Right renal cortex interstitium (tissue), 3 donors: ENCODE measurements at regions not wholly inside any gene's neighbourhood (a gene's known extent, or its start where the extent isn't known, plus 50 kb on each side); places are given as distances from the start of the nearest gene placed in this dataset.
"Not testable (repeated sequence)": the region's sequence is repeated elsewhere in the genome, so short reads cannot be mapped to it uniquely, and the experiment has no call there.

ENCODE experiments used
- DNase-seq, 3 donors: peaks; one replicate each; pipeline ENCODE4 v3.0.0-alpha.2; 2013; ENCODE audit warnings: low read depth in 3 of 3, low spot score in 2 of 3

DNA sequence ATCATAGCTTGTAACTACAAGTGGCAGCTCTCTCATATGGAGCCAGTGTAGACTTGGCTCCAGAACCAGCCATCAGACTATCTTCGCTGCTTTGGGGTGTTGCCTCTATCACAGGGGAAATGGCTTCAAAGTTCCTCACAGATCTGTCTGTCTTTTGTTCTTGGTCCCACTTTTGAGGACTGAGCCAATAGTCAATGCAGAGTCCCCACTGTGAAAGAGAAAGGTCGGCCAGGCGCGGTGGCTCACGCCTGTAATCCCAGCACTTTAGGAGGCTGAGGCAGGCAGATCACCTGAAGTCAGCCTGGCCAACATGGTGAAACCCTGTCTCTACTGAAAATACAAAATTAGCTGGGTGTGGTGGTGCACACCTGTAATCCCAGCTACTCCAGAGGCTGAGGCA lies 86.9 kb upstream of the FZD7 start:
- DNase-seq = not testable (repeated sequence)

DNA sequence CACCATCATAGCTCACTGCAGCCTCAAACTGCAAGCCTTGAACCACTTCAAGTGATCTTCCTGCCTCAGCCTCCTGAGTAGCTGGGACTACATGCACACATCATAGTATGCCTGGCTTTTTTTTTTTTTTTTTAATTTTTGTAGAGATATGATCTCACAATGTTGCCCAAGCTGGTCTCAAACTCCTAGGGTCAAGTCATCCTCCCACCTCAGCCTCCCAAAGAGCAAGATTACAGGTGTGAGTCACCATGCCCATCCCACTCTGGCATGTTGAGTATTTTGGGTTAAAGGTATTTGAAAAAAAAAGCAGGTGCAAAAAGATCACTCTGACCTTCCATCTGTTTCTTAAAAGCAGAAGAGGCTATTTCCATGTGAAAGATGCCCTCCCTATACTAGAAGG lies 86.4 kb upstream of the FZD7 start:
- DNase-seq = no peak

DNA sequence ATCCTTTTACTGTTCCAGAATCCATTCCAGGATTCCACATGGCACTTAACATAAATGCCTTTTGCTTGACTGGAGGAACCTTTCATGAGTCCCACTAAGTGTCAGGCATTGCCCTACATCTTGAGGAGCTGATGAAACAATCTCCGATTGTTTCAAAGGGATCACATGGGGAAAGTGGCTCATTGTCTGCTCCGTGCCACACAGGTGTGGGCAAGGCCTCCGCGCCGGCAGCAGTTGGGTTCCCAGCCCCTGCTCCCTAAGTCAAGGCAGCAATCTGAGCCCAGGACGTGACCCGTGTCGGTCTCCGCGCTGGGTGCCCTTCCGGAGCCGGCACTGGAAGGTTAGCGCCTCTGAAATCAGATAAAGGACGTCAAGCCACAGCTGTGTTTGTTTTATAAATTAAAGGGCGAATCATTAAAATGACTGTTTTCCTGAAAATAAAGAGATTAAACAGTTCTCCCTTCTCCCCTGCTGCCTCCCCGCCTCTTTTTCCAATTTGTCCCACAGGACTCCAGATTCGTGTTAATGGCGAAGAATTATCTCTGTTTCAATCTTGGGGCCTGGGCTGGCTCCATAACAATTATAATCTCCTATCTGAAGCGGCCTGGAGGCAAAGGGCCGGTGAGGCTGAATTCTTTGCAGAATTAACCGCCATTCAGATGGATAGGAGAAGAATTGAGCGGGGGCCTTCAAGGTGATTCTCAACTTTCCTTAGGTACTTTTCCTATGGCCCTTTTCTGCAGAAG lies 84.3 kb upstream of the FZD7 start:
- no peak for DNase-seq

DNA sequence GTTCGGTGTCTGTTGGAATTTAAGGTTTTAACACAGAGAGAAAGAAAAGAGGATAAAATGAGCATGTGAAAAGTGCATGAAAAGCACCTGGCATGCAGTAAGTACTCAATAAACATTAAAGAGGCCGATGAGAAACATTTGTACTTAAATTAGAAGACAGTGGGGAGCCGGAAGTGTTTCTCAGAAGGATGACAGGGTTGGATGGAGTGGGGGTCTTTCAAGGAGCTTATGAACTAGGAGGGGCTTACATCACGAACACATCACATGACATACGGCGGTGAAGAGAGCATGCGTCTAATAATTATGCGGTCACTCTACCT lies 83.8 kb upstream of the FZD7 start:
- DNase-seq = no peak

DNA sequence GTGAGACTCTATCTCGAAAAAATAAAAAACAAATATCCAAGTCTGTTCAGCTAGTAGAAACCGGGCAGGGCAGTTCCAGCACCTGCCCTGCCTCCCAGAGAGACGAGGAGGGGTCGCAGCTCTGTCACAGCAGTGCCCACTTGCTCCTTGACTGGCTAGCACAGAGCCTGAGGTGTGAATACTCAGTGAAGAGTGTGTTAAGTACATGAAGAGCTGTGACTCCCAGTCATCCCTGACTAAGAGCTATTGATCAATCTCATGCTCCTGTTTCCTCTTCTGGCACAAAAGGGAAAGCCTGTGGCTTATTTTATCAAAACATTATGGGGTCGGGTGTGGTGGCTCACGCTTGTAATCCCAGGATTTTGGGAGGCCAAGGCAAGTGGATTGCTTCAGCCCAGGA lies 83.0 kb upstream of the FZD7 start:
- no peak for DNase-seq

DNA sequence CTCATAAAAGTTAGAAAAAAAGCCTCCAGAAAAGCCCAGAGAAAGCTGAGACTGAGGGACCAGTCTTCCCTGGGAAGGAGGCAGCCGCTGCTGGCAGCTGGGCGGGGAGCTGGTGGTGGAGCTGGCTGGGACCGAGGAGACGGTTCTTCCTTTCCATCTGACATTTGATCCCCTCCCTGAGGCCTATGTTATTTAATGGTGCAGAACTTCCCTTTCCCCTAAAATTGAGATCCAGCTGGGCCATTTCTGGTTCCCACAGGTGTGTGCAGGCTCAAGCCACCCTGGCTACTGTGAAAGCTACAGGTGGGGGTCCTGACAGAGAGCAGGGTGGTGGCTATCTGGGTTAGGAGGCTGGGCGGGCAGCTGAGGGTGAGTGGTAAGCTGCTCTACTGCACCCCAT lies 81.5 kb upstream of the FZD7 start:
- DNase-seq = peak in 2 of 3 donors; percentile 45 to 69

DNA sequence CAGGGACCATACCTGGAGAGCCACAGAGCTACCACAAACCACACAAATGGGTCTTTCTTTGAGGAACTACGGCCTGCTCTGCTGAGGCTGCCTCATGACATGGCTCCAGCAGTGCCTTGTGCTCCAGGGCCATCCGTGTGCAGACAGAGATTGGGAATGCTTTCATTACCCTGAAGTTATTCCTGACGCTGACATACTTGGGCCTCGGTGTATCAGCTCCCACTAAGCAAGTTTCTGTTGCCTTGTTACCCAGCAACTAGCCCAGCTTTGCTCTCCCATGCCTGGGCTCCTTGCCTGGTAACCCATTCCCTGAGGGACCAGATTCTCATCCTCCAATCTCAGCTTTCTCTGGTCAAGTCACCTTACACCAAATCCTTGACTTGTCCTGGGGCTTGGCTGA lies 80.3 kb upstream of the FZD7 start:
- DNase-seq = no peak

DNA sequence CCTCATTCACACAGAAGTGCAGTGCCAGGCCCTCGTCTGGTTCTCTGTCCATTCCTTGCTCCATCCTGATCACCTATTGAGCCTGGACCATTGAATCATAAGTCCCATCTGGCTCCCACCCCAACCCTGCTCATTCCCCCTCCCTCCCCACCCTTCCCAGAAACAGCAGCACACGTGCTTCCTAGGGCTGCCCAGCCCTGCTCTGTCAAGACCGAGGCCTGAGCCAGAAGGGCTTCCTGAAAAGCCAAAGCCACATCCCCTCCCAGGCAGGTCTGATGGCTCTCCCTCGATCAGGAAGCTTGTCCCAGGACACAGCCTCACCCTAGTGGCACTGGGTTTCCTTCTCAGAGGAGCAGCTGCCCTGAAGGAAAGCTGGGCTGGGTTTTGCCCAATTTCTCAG lies 79.8 kb upstream of the FZD7 start:
- no peak for DNase-seq

DNA sequence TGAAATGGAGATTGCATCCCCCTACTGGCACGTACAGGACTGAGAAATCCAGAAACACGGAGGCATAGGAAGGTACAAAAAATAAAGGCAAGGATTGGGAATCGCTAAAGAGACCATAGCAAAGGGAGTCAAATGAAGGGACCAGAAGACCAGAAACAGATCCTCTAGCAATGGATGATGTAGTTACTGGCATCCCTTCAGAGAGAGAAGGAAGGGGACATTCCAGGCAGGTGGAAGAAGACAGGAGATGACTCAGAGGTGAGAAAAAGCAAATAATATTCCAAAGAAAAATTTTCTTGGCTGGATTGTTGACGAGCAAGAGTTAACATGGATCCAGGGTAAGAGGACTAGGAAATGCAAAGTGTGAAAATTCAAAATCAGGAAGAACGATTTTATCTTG lies 78.4 kb upstream of the FZD7 start:
- DNase-seq = no peak

DNA sequence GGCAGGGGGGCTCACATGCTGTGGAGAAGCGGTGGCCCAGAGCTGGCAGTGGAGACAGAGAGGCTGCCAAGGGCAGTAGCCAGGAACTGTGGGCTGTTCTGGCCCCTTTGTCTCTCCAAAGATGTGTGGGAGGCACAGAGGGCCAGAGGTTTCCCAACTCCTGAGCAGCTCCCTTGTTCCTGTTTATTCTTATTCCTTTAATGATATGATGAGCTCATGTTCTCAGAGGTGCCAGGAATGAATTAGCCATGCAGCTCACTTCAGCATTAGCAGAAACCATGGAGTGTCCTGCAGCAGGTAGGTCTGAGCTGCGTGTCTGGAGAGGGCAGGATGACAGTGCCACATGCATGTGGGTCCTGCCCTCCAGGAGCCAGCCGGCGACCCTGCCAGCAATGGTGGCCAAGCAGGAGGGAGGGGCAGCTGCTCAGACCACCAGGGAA lies 77.9 kb upstream of the FZD7 start:
- DNase-seq = no peak

DNA sequence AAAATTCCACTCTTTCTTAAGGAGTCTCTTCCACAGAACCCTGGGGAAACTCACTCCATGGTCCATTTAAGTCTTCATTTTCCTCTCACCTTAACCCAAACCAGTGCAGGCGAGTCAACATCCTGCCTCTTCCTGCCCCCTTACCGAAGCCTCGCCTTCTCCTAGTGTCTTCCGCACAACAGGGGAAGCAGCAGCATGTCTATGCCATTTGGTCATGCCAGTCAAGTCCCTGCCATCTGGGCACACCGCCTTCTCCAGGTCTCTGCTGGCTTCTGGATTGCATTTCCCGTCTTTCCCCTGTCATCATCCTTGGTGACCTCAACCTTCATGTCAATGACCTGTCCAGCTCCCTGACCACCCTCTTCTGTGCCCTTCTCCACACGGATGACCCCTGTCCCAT lies 77.3 kb upstream of the FZD7 start:
- DNase-seq = no peak

DNA sequence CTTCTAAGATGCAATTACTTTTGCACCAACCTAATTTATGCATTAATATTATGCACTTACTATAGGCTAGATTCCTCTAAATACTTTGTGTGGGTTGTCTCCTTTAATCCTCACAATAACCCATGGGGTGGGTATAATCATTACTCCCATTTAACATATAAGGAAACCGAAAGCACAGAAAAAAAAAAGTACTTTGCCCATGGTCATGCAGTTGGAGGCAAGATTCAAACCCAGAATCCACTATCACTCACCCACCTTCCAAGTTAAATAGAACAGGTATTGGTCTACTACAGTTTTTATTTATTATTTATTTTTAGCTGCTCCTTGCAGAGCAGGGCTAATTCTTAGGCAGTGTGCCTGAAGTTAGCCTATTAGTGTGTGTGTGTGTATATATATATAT lies 76.6 kb upstream of the FZD7 start:
- no peak for DNase-seq

DNA sequence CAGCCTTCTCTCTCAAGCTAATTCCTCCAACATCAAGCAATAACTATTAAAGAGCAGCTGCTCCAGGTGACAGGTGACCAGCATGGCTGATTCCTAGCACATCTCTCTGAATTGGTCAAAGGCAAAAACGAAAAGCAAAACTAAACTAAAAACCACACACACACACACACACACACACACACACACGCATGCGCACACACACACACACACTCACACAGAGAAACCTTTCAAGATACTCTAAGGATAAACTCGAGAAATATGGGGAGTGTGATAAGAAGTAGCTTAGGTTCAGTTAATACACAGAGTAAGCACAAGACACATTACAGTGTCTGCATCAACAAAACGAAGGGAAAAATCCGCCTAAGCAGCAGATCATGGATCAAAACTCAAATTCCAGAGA lies 74.5 kb upstream of the FZD7 start:
- no peak for DNase-seq

DNA sequence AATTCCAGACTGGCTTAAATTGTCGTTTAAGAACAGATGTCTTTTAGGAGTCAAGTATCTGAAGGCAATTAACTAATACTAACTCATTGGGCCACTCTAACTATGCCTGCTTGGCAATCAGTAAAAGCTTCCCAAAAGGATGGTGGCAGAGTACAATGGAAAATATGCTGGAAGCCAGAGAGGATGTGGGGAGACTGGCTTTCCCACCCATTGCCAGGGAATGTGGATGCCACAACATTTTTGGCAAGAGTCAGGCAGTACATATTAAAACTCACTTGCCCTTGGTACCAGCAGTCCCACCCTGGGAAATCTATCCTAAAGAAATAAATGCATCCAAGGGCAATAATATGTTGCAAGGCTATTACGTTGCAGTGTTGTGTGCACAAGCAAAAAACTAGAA lies 74.0 kb upstream of the FZD7 start:
- no peak for DNase-seq

DNA sequence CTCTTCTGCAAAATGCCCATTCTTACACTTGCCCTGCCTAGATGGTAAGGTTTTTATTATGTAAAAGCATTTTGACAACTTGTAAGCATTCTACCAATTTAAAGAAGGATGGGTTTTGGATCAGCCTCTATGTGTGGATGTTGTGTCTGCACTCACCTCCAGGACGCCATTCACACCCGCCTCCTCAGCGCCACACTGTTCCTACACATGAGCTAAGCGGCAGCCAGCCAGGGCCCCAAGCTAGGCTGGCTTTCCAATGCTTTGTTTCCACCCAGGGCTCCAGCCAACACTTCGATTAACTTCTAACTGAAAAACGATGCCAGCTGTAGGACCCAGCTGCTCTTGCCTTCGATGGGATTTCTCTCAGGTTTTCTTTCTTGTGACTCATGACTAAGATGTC lies 73.3 kb upstream of the FZD7 start:
- DNase-seq = no peak

DNA sequence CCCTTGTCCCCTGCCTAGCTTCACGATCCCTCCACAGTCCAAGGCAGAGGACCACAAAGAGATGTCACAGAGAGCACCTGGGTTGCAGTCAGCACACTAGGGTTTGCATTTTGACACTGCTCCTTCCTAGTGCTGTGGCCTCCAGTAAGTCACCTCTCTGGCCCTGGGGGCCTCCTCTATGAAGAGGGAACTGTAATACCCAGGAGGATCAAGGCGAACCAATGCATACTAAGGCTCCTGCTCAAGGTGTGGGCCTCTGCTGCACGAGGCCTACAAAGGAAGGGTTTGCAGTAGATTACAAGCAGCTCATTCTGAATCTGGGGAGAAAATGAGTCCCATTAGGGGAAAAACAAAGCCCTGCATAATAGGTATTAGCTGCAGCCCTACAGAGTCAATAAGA lies 72.3 kb upstream of the FZD7 start:
- DNase-seq = no peak

DNA sequence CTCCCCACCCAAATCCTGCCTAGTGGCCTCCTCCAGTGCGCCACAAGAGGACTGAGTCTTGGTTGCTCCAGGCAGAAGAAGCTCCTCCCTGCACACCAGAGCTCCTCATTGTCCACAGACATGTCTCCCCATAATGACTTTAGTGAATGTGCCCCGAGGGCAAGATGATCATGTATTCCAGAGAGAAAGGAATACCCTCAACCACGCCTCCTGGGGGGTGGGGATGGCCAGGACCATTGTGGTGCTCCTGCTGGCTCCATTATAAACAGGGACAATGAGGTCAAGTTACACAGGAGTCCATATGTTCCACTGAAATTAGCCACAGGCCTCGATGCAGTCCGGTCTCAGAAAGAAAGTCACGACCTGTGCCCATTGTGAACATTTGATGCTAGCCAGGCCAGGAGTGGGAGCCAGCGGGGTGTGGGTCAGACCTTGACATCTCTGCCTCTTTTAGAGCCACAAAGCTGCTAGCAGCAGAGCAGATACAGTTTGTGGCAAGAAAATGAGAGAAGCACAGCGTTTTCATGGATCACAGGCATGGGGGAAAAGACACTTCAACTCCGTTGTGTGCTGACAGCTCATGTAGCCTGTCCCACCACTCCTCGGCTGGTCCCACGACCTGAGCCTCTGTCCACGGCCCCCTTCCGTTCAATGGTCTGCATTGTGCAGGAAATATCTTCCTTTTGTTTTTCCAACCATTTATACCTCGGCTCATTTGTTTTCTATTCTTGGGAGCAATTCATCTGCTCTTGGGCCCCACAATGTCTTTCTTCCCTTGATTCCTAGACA lies 70.7 kb upstream of the FZD7 start:
- DNase-seq = no peak

DNA sequence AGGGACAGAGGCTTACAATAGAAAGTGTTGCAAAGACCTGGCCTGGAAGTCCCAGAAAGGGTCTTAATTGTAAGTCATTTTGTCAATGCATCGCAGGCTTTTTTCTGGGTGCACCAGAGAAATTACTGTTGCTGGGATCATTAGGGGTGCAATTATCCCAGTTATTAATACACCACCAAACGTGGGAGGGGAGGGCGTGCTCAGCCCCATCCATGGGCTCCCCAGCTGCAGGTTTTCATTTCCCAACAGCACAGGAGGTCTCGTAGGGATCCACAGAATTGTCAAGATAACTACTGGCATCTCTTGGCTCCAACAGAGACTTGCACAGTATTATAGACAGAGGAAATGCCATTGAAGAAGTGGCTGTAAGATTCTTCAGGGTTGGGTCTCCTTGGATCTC lies 69.6 kb upstream of the FZD7 start:
- DNase-seq = no peak

DNA sequence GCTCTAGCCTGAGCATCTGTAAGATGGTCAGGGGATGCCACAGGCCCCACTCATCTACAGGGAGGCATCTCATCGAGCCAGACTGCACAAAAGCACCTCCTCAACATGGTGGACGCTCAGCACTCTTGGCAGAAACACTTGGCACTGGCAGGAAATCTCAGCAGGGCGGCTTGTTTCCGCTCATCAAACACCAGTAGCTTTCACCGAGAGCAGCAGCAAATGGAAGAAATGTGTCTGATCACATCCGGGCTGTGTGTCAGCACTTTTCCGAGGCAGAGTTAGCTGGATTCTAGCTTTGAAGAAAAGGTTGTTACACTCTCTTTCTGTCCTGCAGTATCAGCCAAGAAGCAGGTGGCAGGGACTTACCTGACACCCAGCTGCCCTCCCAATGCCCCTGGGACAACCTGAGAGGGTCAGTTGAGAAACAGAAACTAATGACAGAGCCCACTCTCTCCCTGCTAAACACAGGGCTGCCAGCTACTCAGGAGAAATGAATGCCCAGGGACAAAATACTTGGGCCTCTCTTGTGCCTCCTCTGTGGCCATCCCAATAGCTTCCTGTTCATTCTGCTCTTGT lies 68.9 kb upstream of the FZD7 start:
- no peak for DNase-seq

DNA sequence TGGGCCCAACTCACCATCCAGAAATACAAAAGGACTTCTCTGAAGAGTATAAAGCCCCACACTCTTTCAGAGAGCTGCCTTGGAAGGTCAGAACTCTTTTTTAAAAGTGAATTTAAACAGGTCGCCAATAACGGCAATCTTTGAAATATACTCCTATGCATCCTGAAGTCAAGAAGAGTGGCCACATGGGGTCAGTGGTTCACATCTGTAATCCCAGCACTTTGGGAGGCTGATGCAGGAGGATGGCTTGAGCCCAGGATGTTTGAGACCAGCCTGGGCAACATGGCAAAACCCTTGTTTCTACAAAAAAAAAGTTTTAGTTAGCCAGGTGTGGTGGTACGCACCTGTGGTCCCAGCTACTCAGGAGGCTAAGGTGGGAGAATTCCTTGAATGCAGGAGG lies 68.1 kb upstream of the FZD7 start:
- no peak for DNase-seq

DNA sequence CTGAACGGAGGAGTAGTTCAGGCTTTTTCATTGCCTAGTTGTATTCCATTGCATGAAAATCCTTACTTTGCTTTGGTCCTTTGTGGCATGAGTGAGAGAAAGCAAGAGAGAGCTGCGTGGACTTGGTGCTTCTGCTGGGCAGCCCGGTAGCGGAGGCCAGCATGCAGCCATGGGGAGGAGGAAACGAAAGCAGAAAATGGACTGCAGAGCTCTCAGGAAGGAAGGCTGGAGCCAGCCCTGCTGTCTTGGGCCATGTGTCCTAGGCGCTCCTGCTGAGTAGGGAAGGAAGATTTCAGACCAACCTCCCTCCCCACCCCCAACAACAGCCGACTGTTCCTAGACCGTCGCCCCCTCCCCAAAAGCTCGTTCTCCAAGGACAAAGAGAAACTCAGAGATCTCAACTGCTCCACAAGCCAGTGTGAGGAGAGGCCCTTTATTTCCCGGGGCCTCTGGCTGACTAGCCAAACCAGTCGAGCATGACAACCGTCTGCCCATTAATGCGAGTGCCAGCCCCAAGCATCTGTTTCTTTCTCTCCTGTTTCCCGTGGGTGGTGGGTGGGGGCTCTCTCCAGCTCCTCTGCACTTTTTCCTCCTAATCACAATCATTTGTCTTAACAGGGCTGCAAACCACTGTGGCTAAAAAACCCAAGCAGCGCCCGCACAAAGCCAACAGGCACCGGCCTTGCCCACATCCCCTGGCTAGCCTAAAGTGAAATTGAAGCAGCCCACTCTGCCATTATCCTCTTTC lies 66.8 kb upstream of the FZD7 start:
- no peak for DNase-seq

DNA sequence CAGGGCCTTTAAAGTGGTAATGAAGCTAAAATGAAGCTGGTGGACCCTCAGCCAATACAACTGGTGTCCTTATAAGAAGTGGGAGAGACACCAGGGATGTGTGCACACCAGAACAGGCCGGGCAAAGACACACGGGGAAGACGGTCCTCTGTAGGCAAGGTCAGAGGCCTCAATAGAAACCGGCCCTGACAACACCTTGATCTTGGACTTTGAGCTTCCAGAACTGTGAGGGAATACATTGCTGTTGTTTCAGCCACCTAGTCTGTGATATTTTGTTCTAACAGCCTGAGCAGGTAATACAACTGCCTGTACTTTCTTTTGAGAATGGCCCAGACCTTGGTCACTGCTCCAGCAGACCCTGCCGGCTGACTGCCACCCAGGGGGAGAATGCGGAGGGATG lies 65.6 kb upstream of the FZD7 start:
- no peak for DNase-seq
